GM21723 (cell line): ENCODE measurements at regions not wholly inside any gene's neighbourhood (a gene's known extent, or its start where the extent isn't known, plus 50 kb on each side); places are given as distances from the start of the nearest gene placed in this dataset.
"Not testable (repeated sequence)": the region's sequence is repeated elsewhere in the genome, so short reads cannot be mapped to it uniquely, and the experiment has no call there.

Experiments
- ATAC-seq: cut with Tn5 transposase; IDR thresholded peaks from one replicate; pipeline ENCODE4 v1.9.1; 2021; ENCODE audit warnings: mild to moderate bottlenecking, moderate library complexity; ENCODE audit not compliant: unreplicated experiment

- ATAC-seq: no peak
Observed at GRCh38 chr1:213572912-213573647, 414.7 kb upstream of the PROX1 start.

DNA sequence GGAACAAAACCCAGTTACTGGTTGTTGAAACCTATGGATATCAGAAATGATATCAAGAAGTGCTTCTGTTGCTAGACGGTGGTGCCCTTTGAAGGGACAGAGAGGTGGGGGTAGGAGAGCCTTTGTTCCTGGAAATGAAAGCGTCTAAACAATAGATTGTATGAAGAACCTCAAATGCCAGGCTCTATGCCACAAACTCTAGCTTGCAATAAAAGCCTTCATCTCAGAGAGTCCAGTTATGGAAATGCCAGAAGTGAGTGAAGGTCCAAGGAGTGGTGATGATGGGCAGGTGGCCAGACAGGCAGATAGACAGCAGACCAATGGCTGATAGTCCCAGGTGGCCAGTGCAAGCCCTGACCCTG, 414.1 kb upstream of the PROX1 start:
- no peak for ATAC-seq

GRCh38 chr1:213582976-213583567, 404.7 kb upstream of the PROX1 start:
- no peak for ATAC-seq

- ATAC-seq: no peak
Observed at GRCh38 chr1:213584272-213584671, 403.5 kb upstream of the PROX1 start.

DNA sequence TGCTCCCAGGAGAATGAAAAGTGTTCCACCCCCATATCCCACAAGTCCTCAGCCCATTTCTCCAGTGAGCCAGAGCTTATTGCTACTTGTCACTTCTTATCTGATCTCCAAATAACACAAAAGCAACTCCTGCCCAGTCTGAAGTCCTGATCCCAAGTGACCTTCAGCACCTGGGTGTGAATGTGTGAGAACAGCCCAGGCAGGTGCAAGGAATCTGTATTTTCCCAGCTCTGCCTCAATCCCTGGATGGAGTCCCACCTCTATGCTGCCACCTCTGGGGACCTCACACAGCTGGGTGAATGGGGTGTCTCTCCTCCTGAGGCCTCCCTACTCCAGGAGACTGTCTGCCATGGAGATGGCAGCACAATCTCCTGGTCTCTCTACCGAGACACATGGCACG, 402.4 kb upstream of the PROX1 start:
- ATAC-seq: no peak

DNA sequence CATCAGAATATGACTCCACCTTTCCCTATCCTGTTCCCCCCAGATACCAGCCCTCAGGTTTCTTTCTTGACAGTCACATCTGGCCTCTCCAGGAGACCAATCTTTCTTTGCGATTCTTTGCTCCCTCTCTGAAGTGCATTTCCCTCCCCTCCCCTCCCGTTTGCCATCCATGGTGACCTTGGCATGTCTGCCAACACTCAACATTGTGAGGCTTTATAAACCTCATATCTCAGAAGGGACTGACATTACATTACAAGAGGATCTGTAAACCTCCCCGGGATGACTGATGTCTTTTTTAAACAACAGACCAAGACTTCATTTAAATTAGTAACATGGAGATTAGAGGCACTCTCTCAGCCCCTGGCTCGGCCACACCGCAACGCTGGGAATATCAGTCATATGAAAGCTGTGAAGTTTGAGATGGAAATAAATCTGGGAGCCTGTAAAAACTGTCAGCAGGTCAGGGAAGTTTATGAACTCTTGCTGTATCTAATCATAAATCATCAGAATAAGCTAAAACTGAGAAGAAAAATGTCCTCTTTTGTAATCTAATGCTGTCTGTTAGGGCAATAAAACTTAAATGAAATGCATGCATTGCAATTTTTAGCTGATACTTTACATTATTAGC, 401.7 kb upstream of the PROX1 start:
- no peak for ATAC-seq

- no peak for ATAC-seq
Observed at GRCh38 chr1:213586587-213586972, 401.2 kb upstream of the PROX1 start.

DNA sequence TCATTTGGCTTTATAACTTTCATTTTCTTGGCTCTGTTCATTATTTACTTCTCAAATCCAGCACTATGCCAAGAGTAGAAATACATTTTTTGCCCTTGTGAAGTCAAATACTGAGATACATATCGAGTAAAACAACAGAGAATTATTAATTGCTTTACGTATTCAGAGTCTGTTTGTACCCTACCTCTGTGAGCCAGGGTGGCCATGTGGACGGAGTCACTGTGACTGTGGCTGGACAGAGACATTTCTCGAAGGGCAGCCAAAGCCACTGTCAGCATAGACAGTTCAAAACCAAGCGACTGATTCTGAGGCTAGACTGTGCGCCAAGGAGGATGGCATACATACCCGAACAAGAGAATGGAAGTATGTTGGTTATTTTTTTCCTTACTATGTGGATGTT, 391.0 kb upstream of the PROX1 start:
- no peak for ATAC-seq

- ATAC-seq: no peak
Observed at GRCh38 chr1:213598263-213598662, 389.5 kb upstream of the PROX1 start.

DNA sequence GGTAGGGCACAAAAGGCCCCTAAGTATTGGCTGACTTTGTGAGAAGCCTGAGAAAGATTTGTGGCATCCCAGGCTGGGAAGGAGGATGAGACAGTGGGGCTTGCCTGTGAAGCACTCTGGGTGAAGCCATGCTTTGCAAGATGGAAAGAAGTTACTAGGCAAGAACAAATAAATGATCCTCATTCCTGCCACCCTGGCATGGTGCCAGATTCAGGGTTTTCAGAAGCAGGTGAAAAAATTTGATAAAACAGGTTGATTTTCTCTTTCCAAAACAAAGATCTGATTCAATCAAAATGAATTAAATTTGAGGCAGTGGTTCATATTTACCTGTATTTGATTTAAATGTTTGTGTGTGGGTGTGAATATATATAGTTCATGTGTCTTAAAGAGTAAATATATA, 386.9 kb upstream of the PROX1 start:
- no peak for ATAC-seq

- ATAC-seq: not testable (repeated sequence)
Observed at GRCh38 chr1:213601705-213602104, 386.1 kb upstream of the PROX1 start.

DNA sequence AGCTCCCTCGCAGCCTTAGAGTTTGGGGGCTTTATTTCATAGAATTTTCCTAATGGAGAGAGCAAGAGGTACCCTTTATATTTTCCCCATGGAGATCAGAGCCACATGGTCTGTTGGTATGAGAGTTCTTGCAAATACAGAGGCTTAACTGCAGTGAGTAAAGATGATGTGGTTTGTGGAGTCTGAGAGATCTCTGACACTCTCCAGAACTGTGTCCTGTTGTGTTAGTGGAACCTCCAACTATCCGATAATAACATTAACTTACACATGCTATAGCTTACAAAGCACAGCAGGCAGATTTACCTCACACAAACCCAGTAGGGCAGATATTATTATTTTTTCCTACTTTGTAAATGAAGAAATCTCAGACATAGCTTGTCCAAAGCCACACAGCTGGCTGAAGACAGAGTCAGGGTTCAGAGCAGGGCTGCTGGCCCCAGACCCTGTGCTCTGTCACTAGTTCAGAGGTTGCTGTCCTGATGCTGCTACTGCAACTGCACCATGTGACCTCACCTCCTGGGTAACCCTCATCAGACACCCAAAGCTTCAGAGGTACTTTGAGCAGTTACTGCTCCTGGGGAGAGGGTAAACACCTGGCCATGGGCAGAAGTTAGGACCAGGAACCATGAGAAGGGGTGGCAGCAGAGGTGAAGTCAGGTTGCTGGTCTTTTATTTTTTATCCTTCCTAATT, 384.8 kb upstream of the PROX1 start:
- ATAC-seq: no peak

- ATAC-seq: no peak
Observed at GRCh38 chr1:213604477-213604876, 383.3 kb upstream of the PROX1 start.

DNA sequence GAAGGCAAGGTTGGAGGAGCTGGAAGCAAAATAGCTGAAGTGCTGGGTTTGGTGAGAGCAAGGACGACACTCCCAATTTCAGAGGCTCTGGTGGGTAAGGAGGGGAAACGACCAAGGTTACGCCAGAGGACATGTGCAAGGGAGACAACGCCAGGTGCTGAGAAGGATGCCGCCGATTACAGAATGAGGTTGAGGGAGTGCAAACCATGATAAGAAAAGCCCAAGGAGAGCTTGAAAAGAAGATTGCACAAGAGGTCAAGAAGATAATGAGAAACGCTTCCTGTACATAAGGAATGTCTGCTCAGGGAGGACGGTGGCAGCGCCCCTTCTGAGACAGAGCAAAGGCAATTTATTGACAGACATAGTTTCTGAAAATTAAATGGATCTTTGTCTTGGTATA, 382.0 kb upstream of the PROX1 start:
- ATAC-seq: no peak

GRCh38 chr1:213606252-213606820, 381.4 kb upstream of the PROX1 start:
- ATAC-seq: no peak

DNA sequence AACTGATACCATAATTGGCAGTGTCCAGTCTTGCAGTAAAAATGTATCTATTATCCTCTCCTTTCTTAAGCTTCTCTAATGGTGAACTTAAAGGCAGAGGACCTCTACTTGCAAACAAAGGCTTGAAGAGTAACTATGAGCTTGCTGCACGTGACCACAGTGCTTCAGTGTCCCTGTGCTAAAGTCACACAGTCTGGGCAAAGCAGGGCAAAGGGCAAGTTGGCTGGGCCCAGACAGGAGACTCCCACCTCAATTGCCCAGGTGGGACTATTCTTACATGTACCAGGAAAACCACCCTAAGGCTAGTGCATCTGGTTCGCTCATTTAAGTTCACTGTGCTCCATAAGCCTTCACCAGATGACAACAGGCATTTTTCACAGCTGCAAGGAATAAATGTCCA, 374.2 kb upstream of the PROX1 start:
- ATAC-seq: no peak

GRCh38 chr1:213615226-213615916, 372.4 kb upstream of the PROX1 start:
- ATAC-seq: no peak

DNA sequence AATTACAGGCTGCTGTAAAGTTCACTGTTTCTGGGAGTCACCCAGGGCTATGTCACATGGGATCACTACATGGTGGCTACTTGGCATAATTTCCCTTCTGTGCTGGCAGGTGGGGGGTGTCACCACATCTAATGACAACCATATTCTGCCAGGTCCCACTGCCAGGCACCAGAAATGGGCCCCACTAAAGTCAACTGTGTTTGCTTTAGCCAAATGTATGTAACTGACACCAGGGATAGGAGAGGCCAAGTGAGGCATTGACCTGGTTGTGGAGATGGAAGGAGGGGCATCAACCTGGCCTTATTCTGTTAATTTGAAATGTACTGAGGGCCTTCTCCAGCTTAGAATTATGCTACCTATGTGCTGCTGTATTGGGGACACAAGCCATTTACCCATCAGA, 370.6 kb upstream of the PROX1 start:
- no peak for ATAC-seq

DNA sequence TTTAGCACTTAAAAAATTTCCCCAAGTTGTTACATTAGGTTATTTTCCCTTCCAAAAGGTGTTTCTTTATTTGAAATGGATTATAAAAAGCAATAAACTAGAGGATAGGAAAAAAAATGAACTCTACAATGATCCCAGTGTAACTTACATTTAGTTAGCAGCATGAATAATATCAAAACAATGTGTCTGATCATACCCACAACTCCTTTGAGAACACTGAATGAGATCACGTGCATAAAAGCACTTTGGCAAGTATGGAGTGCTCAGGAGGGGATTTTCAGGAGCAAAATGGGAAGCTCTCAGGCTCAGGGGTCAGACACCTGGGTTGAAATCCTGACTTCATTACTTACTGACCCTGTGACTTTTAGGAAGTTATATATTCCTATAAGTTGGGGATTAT, 369.7 kb upstream of the PROX1 start:
- no peak for ATAC-seq

- ATAC-seq: no peak
Observed at GRCh38 chr1:213619026-213619425, 368.7 kb upstream of the PROX1 start.

DNA sequence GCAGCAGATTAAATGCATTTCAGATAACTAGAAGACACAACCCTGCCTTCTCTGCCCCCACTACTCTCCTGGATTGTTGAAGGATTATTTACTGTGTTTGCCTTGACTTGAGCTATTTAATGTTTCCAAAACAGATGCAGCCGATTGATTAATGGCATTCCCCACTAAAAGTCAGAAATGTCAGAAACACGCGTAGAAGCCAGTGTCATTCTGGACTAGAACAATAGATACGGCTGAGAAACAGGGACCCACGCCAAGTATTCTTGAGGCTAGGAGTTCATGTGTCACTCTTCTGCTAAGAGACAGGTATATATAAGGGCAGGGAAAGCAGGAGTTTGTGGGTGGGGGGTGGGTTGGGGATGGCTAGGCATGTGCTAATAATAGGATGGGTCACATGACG, 366.7 kb upstream of the PROX1 start:
- no peak for ATAC-seq
